SJSA1 (cell line): ENCODE measurements at regions not wholly inside any gene's neighbourhood (a gene's known extent, or its start where the extent isn't known, plus 50 kb on each side); places are given as distances from the start of the nearest gene placed in this dataset.

Experiments used
- DNase-seq, 2 experiments: peaks; one replicate each; pipeline ENCODE4 v3.0.0-alpha.2; 2015 to 2020; ENCODE audit warnings: low spot score in 2 of 2, low read depth in 1 of 2
- H3K27ac ChIP-seq: fragments of 250-450 bp; sonication (Bioruptor Pico); 2 replicates; pipeline ENCODE4 v1.5.1; 2020; ENCODE audit warnings: mild to moderate bottlenecking, moderate library complexity
- H3K27me3 ChIP-seq: fragments of 250-450 bp; sonication (Bioruptor Pico); replicated peaks from 2 replicates; pipeline ENCODE4 v1.5.1; 2020; ENCODE audit warnings: mild to moderate bottlenecking, moderate library complexity
- H3K36me3 ChIP-seq: fragments of 250-450 bp; sonication (Bioruptor Pico); 2 replicates; pipeline ENCODE4 v1.5.1; 2020; ENCODE audit warnings: mild to moderate bottlenecking
- H3K4me1 ChIP-seq: fragments of 250-450 bp; sonication (Bioruptor Pico); replicated peaks from 2 replicates; pipeline ENCODE4 v1.6.1; 2021; ENCODE audit warnings: mild to moderate bottlenecking
- H3K4me3 ChIP-seq: fragments of 250-450 bp; sonication (Bioruptor Pico); 2 replicates; pipeline ENCODE4 v1.5.1; 2020; ENCODE audit warnings: mild to moderate bottlenecking
- H3K9me3 ChIP-seq: fragments of 250-450 bp; sonication (Bioruptor Pico); replicated peaks from 2 replicates; pipeline ENCODE4 v1.5.1; 2020; ENCODE audit warnings: mild to moderate bottlenecking

GRCh38 chr5:33334829-33335228 lies 105.9 kb upstream of the TARS1 start:
- no peak overlapping the region for H3K27ac ChIP-seq
- H3K9me3 ChIP-seq = no peaks in the 10 kb centered on the region
- no peaks in the 10 kb centered on the region for H3K36me3 ChIP-seq
- no peaks in the 10 kb centered on the region for H3K27me3 ChIP-seq
- no peak for DNase-seq
- H3K4me3 ChIP-seq = no peak overlapping the region
- H3K4me1 ChIP-seq = no peaks in the 10 kb centered on the region

- Histone ChIP-seq H3K4me1 (no peaks in the 10 kb centered on the region), H3K27me3 (no peaks in the 10 kb centered on the region), H3K4me3 (no peak overlapping the region), H3K9me3 (no peaks in the 10 kb centered on the region), H3K36me3 (no peaks in the 10 kb centered on the region), H3K27ac (no peak overlapping the region)
- no peak for DNase-seq
These were observed 103.7 kb upstream of the TARS1 start for GRCh38 chr5:33336891-33337636.

GRCh38 chr5:33337637-33337992 lies 103.2 kb upstream of the TARS1 start:
- no peak for DNase-seq
- Histone ChIP-seq H3K4me1 (no peaks in the 10 kb centered on the region), H3K9me3 (no peaks in the 10 kb centered on the region), H3K27ac (no peak overlapping the region), H3K27me3 (no peaks in the 10 kb centered on the region), H3K4me3 (no peak overlapping the region), H3K36me3 (no peaks in the 10 kb centered on the region)

- H3K27ac ChIP-seq = no peak overlapping the region
- H3K4me1 ChIP-seq = no peaks in the 10 kb centered on the region; the same call in 1 of the 2 replicates
- DNase-seq = no peak
- no peaks in the 10 kb centered on the region for H3K9me3 ChIP-seq
- no peaks in the 10 kb centered on the region for H3K27me3 ChIP-seq
- H3K4me3 ChIP-seq = no peak overlapping the region
- no peaks in the 10 kb centered on the region for H3K36me3 ChIP-seq
These were observed 102.2 kb upstream of the TARS1 start for GRCh38 chr5:33338336-33339110.

GRCh38 chr5:33339413-33339812 lies 101.4 kb upstream of the TARS1 start:
- DNase-seq = no peak
- Histone ChIP-seq H3K36me3 (no peaks in the 10 kb centered on the region), H3K27me3 (no peaks in the 10 kb centered on the region), H3K27ac (no peak overlapping the region), H3K4me3 (no peak overlapping the region), H3K9me3 (no peaks in the 10 kb centered on the region), H3K4me1 (no peaks in the 10 kb centered on the region; the same call in 1 of the 2 replicates)

- H3K4me1 ChIP-seq = no peaks in the 10 kb centered on the region; the same call in 1 of the 2 replicates
- no peaks in the 10 kb centered on the region for H3K36me3 ChIP-seq
- no peak overlapping the region for H3K27ac ChIP-seq
- no peak overlapping the region for H3K4me3 ChIP-seq
- no peaks in the 10 kb centered on the region for H3K9me3 ChIP-seq
- no peaks in the 10 kb centered on the region for H3K27me3 ChIP-seq
- DNase-seq = no peak
These were observed 100.6 kb upstream of the TARS1 start for GRCh38 chr5:33340195-33340594.

GRCh38 chr5:33341351-33341750 lies 99.4 kb upstream of the TARS1 start:
- Histone ChIP-seq H3K27ac (no peak overlapping the region), H3K9me3 (no peaks in the 10 kb centered on the region), H3K4me3 (no peak overlapping the region)

GRCh38 chr5:33343676-33344327 lies 97.0 kb upstream of the TARS1 start:
- Histone ChIP-seq H3K36me3 (no peaks in the 10 kb centered on the region), H3K27me3 (no peaks in the 10 kb centered on the region), H3K9me3 (no peaks in the 10 kb centered on the region), H3K4me3 (no peak overlapping the region), H3K4me1 (no peaks in the 10 kb centered on the region; the same call in 1 of the 2 replicates), H3K27ac (no peak overlapping the region)
- DNase-seq = no peak

More at GRCh38 chr5:33341351-33341750, 99.4 kb upstream of the TARS1 start:
- H3K36me3 ChIP-seq = no peaks in the 10 kb centered on the region
- H3K4me1 ChIP-seq = no peaks in the 10 kb centered on the region; the same call in 1 of the 2 replicates
- no peaks in the 10 kb centered on the region for H3K27me3 ChIP-seq
- DNase-seq = no peak

GRCh38 chr5:33346534-33346933 lies 94.2 kb upstream of the TARS1 start:
- no peak for DNase-seq
- Histone ChIP-seq H3K4me1 (no peaks in the 10 kb centered on the region; the same call in 1 of the 2 replicates), H3K27me3 (no peaks in the 10 kb centered on the region), H3K4me3 (no peak overlapping the region), H3K27ac (no peak overlapping the region), H3K36me3 (no peaks in the 10 kb centered on the region), H3K9me3 (no peaks in the 10 kb centered on the region)

- H3K27ac ChIP-seq = no peak overlapping the region
- H3K27me3 ChIP-seq = no peaks in the 10 kb centered on the region
- H3K9me3 ChIP-seq = no peaks in the 10 kb centered on the region
- H3K36me3 ChIP-seq = no peaks in the 10 kb centered on the region
- peaks cover 9% of the 10 kb centered on the region; the same call in 1 of the 2 replicates for H3K4me1 ChIP-seq
- no peak for DNase-seq
- no peak overlapping the region for H3K4me3 ChIP-seq
These were observed 79.0 kb upstream of the TARS1 start for GRCh38 chr5:33361781-33362180.

- H3K9me3 ChIP-seq = no peaks in the 10 kb centered on the region
- DNase-seq = peak in 1 of 2 experiments; percentile 19
- H3K36me3 ChIP-seq = no peaks in the 10 kb centered on the region
- H3K27ac ChIP-seq = no peak overlapping the region
- H3K27me3 ChIP-seq = no peaks in the 10 kb centered on the region
- peaks cover 9% of the 10 kb centered on the region; the same call in 1 of the 2 replicates for H3K4me1 ChIP-seq
- H3K4me3 ChIP-seq = no peak overlapping the region
These were observed 77.8 kb upstream of the TARS1 start for GRCh38 chr5:33362915-33363314.

GRCh38 chr5:33363537-33363936 lies 77.2 kb upstream of the TARS1 start:
- peaks cover 9% of the 10 kb centered on the region; the same call in 1 of the 2 replicates for H3K4me1 ChIP-seq
- H3K27me3 ChIP-seq = no peaks in the 10 kb centered on the region
- DNase-seq = no peak
- no peak overlapping the region for H3K4me3 ChIP-seq
- no peaks in the 10 kb centered on the region for H3K9me3 ChIP-seq
- no peak overlapping the region for H3K27ac ChIP-seq
- H3K36me3 ChIP-seq = no peaks in the 10 kb centered on the region

GRCh38 chr5:33364406-33364805 lies 76.4 kb upstream of the TARS1 start:
- Histone ChIP-seq H3K36me3 (no peaks in the 10 kb centered on the region), H3K9me3 (no peaks in the 10 kb centered on the region), H3K4me3 (no peak overlapping the region), H3K27ac (no peak overlapping the region), H3K4me1 (peaks cover 10% of the 10 kb centered on the region), H3K27me3 (no peaks in the 10 kb centered on the region)
- no peak for DNase-seq

GRCh38 chr5:33367416-33367815 lies 73.3 kb upstream of the TARS1 start:
- DNase-seq = no peak
- H3K9me3 ChIP-seq = no peaks in the 10 kb centered on the region
- no peaks in the 10 kb centered on the region for H3K27me3 ChIP-seq
- H3K36me3 ChIP-seq = no peaks in the 10 kb centered on the region
- H3K27ac ChIP-seq = no peak overlapping the region
- no peak overlapping the region for H3K4me3 ChIP-seq
- peaks cover 19% of the 10 kb centered on the region for H3K4me1 ChIP-seq
